CD4-positive, CD25-positive, alpha-beta regulatory T cell (primary cell): ENCODE measurements at regions not wholly inside any gene's neighbourhood (a gene's known extent, or its start where the extent isn't known, plus 50 kb on each side); places are given as distances from the start of the nearest gene placed in this dataset.

Experiments used
- ATAC-seq, 2 donors: fragments of 150-1000 bp; cut with Tn5 transposase; one replicate each; pipeline ENCODE4 v1.10.0; 2021; ENCODE audit warnings: low read depth in 2 of 2, moderate number of reproducible peaks in 2 of 2, moderate library complexity in 1 of 2
- DNase-seq, 3 donors: peaks; one replicate each; pipeline versions ENCODE4 v3.0.0 to v3.0.0-alpha.2; 2012 to 2022; ENCODE audit warnings: mixed read lengths in 1 of 3
- H3K27ac ChIP-seq: one replicate; pipeline ENCODE4 v1.7.0; 2013; ENCODE audit warnings: mild to moderate bottlenecking, low read length; ENCODE audit not compliant: insufficient read depth, poor library complexity, severe bottlenecking
- H3K27me3 ChIP-seq: one replicate; pipeline ENCODE4 v1.7.0; 2013; ENCODE audit warnings: low read length; ENCODE audit not compliant: control insufficient read depth, insufficient read depth
- H3K36me3 ChIP-seq: one replicate; pipeline ENCODE4 v1.7.0; 2013; ENCODE audit warnings: mild to moderate bottlenecking, low read length, moderate library complexity; ENCODE audit not compliant: control insufficient read depth, insufficient read depth
- H3K4me1 ChIP-seq: 2 replicates; pipeline ENCODE4 v1.7.0; 2013; ENCODE audit warnings: mild to moderate bottlenecking, low read length; ENCODE audit not compliant: insufficient read depth, control insufficient read depth, poor library complexity, severe bottlenecking
- H3K4me3 ChIP-seq: one replicate; pipeline ENCODE4 v1.7.0; 2013; ENCODE audit warnings: low read depth, mild to moderate bottlenecking, low read length, moderate library complexity
- H3K9me3 ChIP-seq, 2 experiments: 1 replicate in 1 of 2; 2 replicates in 1 of 2; pipeline ENCODE4 v1.7.0; 2013; ENCODE audit warnings: low read length in 2 of 2, mild to moderate bottlenecking in 1 of 2, moderate library complexity in 1 of 2; ENCODE audit not compliant: control insufficient read depth in 2 of 2
- H3K27ac Mint-ChIP-seq, 3 donors: one replicate each; pipeline ENCODE4 v1.8.0; 2020 to 2022; ENCODE audit warnings: mild to moderate bottlenecking in 3 of 3, mixed read lengths in 3 of 3, moderate library complexity in 2 of 3
- H3K27me3 Mint-ChIP-seq: one replicate; pipeline ENCODE4 v1.8.0; 2022; ENCODE audit warnings: mild to moderate bottlenecking, mixed read lengths
- H3K36me3 Mint-ChIP-seq: one replicate; pipeline ENCODE4 v1.8.0; 2020; ENCODE audit warnings: mixed read lengths
- H3K4me1 Mint-ChIP-seq, 4 donors: one replicate each; pipeline ENCODE4 v1.8.0; 2020 to 2022; ENCODE audit warnings: mixed read lengths in 4 of 4, mild to moderate bottlenecking in 1 of 4
- H3K4me3 Mint-ChIP-seq, 4 donors: one replicate each; pipeline ENCODE4 v1.8.0; 2020 to 2022; ENCODE audit warnings: mild to moderate bottlenecking in 4 of 4, mixed read lengths in 4 of 4, moderate library complexity in 3 of 4
- H3K9me3 Mint-ChIP-seq, 7 donors: one replicate each; pipeline ENCODE4 v1.8.0; 2020 to 2022; ENCODE audit warnings: mixed read lengths in 7 of 7, mild to moderate bottlenecking in 3 of 7, moderate library complexity in 2 of 7

DNA sequence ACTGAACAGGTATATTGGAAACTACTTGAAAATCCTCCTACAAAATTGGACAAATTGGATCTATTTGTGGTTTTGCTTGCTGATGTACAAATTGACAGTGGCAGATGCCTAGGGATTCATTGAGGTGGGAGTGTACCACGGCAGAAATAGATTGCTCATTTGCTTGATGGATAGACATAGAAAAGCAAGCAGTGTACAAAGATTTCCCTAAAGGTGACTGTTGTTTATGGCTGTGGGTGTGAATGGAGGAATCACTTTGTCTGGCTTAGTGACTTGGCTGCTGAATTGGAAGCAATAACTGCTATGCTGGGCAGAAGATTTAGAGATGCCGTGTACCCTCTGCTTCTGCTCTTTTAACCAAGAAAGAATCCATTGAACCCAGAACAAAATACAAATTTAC, 191.0 kb upstream of the GRID2 start:
- Mint-ChIP-seq H3K27me3 (no peaks in the 10 kb centered on the region), H3K4me1 (no peaks in the 10 kb centered on the region), H3K9me3 (peaks cover 0 to 9% (median 5%) of the 10 kb centered on the region in 7 donors), H3K36me3 (no peaks in the 10 kb centered on the region), H3K4me3 (no peak overlapping the region), H3K27ac (no peak overlapping the region)
- Histone ChIP-seq H3K27ac (no peak overlapping the region), H3K36me3 (no peaks in the 10 kb centered on the region), H3K27me3 (no peaks in the 10 kb centered on the region), H3K4me1 (no peaks in the 10 kb centered on the region), H3K9me3 (peaks cover 0 to 2% of the 10 kb centered on the region in 2 experiments), H3K4me3 (no peak overlapping the region)
- DNase-seq, result no peak
- no peak for ATAC-seq

DNA sequence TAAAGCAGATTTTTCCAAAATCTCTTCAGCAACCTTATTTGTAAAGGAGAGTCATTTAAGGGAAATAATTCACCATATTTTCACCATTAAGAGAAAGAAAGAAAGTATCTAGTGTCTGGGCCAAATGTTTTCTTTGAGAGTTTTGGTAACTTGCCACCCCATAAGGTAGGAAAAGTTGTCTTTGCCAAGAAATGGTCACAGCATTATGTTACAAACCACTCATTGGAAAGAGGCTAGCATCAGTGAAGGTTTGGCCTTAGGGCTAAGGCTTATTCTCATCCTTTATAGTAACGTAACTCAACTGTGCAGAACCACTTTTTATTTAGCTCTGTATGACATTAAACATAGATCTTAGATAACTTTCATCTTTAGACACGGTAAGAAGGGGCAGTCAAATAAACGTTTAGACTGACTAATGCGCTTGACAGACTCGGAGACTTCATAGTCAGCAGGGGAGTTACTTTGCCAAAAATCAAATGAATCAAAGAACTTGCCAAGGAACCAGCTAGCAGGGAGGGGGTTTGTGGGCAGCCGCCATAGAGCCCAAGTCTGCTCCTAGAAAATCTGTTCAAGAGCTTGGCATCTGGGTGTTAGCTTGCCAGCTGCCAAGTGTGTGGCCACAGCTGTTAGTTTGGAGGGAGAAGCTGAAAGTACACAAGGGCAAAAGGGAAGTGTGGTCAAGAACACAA, 182.8 kb upstream of the GRID2 start:
- no peak overlapping the region for H3K27ac Mint-ChIP-seq
- DNase-seq, result no peak
- no peak for ATAC-seq
- H3K4me3 ChIP-seq, result no peak overlapping the region
- H3K27ac ChIP-seq, result no peak overlapping the region
- H3K4me1 ChIP-seq, result no peaks in the 10 kb centered on the region
- no peaks in the 10 kb centered on the region for H3K36me3 Mint-ChIP-seq
- H3K4me3 Mint-ChIP-seq, result no peak overlapping the region
- H3K27me3 ChIP-seq, result no peaks in the 10 kb centered on the region
- no peaks in the 10 kb centered on the region for H3K9me3 ChIP-seq
- no peaks in the 10 kb centered on the region for H3K36me3 ChIP-seq
- H3K27me3 Mint-ChIP-seq, result no peaks in the 10 kb centered on the region
- H3K4me1 Mint-ChIP-seq, result no peaks in the 10 kb centered on the region
- peaks cover 0 to 23% (median 6%) of the 10 kb centered on the region in 7 donors for H3K9me3 Mint-ChIP-seq

DNA sequence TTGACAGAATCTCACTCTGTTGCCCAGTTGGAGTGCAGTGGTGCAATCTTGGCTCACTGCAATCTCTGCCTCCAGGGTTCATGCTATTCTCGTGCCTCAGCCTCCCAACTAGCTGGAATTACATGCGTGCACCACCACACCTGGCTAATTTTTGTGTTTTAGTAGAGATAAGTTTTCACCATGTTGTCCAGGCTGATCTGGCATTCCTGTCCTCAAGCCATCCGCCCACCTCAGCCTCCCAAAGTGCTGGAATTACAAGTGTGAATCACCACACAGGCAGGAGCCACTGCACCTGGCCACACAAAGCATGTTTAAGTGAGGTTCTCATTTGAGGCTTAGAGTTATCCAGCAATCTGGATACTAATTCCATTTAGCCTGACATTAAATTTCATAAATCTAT, 180.9 kb upstream of the GRID2 start:
- no peaks in the 10 kb centered on the region for H3K36me3 ChIP-seq
- DNase-seq, result no peak
- H3K9me3 Mint-ChIP-seq, result peaks cover 0 to 26% (median 9%) of the 10 kb centered on the region in 7 donors
- ATAC-seq, result no peak
- no peak overlapping the region for H3K27ac ChIP-seq
- no peaks in the 10 kb centered on the region for H3K27me3 ChIP-seq
- no peaks in the 10 kb centered on the region for H3K4me1 ChIP-seq
- H3K27me3 Mint-ChIP-seq, result no peaks in the 10 kb centered on the region
- H3K4me1 Mint-ChIP-seq, result no peaks in the 10 kb centered on the region
- H3K27ac Mint-ChIP-seq, result no peak overlapping the region
- H3K9me3 ChIP-seq, result peaks cover 0 to 3% of the 10 kb centered on the region in 2 experiments
- H3K36me3 Mint-ChIP-seq, result no peaks in the 10 kb centered on the region
- H3K4me3 ChIP-seq, result no peak overlapping the region
- no peak overlapping the region for H3K4me3 Mint-ChIP-seq

DNA sequence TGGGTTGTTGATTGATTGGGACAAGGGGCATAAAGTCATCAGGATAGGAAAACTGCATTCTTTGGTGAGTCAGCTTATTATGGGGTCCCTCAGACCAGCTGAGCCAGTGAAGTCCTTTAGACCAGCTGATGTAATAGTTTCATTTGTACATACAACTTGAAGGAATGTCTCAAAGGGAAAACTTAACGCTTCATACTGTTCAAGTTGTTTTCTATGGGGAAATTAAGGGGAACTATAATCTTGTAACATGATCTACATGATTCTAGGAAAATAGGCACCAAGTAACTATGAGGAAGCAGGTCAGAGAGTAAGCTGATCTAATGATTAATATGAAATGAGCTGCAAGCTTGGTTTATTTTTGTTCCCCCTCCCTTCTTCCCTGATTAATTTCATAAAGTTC, 175.1 kb upstream of the GRID2 start:
- H3K27ac Mint-ChIP-seq, result no peak overlapping the region
- H3K9me3 Mint-ChIP-seq, result peaks cover 3 to 29% (median 10%) of the 10 kb centered on the region in 7 donors
- no peaks in the 10 kb centered on the region for H3K27me3 Mint-ChIP-seq
- H3K36me3 Mint-ChIP-seq, result no peaks in the 10 kb centered on the region
- Histone ChIP-seq H3K27ac (no peak overlapping the region), H3K27me3 (no peaks in the 10 kb centered on the region), H3K4me3 (no peak overlapping the region), H3K9me3 (peaks cover 5 to 22% of the 10 kb centered on the region in 2 experiments), H3K36me3 (no peaks in the 10 kb centered on the region), H3K4me1 (no peaks in the 10 kb centered on the region)
- no peak for DNase-seq
- no peak for ATAC-seq
- no peak overlapping the region for H3K4me3 Mint-ChIP-seq
- H3K4me1 Mint-ChIP-seq, result no peaks in the 10 kb centered on the region

DNA sequence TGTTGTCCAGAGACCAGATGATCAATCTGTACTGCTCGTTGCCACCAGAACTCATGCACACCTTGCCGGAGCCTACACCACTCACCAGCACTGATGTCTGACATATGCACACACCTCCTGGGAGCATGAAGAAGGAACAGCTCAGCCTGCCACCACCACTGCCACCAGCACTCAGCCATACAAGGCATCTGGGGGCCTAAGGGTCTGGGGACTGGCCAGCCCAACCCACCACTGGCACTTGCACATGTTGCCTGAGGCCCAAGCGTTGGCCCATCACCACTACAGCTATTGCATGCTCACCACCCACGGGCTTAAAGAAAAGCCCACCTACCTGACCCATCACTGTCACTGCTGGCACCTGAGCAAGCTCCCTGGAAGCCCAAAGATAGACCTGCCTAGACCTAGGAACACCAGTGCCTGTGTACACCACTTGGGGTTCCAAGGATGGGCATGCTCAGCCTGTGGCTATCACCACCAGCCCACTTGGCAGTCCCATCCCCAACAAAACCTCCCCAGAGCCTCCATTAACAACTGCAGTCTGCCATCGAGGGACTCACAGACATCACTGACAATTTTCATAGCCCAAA, 174.3 kb upstream of the GRID2 start:
- Mint-ChIP-seq H3K9me3 (peaks cover 5 to 33% (median 10%) of the 10 kb centered on the region in 7 donors), H3K27me3 (no peaks in the 10 kb centered on the region), H3K4me3 (no peak overlapping the region), H3K4me1 (no peaks in the 10 kb centered on the region), H3K27ac (no peak overlapping the region), H3K36me3 (no peaks in the 10 kb centered on the region)
- Histone ChIP-seq H3K4me3 (no peak overlapping the region), H3K36me3 (no peaks in the 10 kb centered on the region), H3K27me3 (no peaks in the 10 kb centered on the region), H3K9me3 (peaks cover 5 to 22% of the 10 kb centered on the region in 2 experiments), H3K4me1 (no peaks in the 10 kb centered on the region), H3K27ac (no peak overlapping the region)
- ATAC-seq (no peak), DNase-seq (no peak)

DNA sequence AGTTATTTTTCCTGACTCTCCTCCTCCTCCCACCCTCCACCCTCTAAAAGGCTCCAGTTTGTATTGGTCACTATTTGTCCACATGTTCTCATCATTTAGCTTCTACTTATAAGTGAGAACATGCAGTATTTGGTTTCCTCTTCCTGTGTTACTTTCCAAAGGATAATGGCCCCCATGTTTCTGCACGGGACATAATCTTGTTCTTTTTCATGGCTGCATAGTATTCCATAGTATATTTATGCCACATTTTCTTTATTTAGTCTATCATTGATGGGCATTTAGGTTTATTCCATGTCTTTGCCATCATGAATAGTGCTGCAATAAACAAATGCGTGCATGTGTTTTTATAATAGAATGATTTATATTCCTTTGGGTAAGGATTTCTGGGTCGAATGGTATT, 167.3 kb upstream of the GRID2 start:
- ATAC-seq (no peak), DNase-seq (no peak)
- Histone ChIP-seq H3K27ac (no peak overlapping the region), H3K4me3 (no peak overlapping the region), H3K27me3 (no peaks in the 10 kb centered on the region), H3K9me3 (peaks cover 0 to 2% of the 10 kb centered on the region in 2 experiments), H3K36me3 (no peaks in the 10 kb centered on the region), H3K4me1 (no peaks in the 10 kb centered on the region)
- Mint-ChIP-seq H3K4me1 (no peaks in the 10 kb centered on the region), H3K4me3 (no peak overlapping the region), H3K36me3 (no peaks in the 10 kb centered on the region), H3K27me3 (no peaks in the 10 kb centered on the region), H3K9me3 (peaks cover 5 to 28% (median 7%) of the 10 kb centered on the region in 7 donors), H3K27ac (no peak overlapping the region)

DNA sequence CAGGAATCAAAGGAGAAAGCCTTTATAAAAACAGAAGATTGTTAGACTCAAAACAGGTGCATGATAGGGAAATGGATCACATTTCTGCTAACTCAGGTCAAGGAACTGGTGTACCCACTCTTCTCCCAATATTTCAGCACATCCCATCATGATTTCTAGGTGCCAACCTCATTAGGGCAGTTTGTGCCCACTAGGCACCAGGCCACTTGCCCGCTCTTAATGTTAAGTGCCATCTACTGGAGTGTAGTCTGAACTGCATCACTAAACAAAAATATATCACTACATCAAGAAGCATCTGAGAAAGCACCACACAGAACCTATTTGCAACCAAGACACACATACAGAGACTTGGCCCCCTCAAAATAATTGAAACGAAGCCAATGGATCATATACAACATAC, 140.4 kb upstream of the GRID2 start:
- ATAC-seq (no peak), DNase-seq (no peak)
- Mint-ChIP-seq H3K27me3 (no peaks in the 10 kb centered on the region), H3K4me3 (no peak overlapping the region), H3K36me3 (no peaks in the 10 kb centered on the region), H3K4me1 (no peaks in the 10 kb centered on the region), H3K27ac (no peak overlapping the region), H3K9me3 (peaks cover 4 to 27% (median 11%) of the 10 kb centered on the region in 7 donors)
- Histone ChIP-seq H3K27me3 (no peaks in the 10 kb centered on the region), H3K36me3 (no peaks in the 10 kb centered on the region), H3K27ac (no peak overlapping the region), H3K4me1 (no peaks in the 10 kb centered on the region), H3K4me3 (no peak overlapping the region), H3K9me3 (peaks cover 2 to 9% of the 10 kb centered on the region in 2 experiments)

DNA sequence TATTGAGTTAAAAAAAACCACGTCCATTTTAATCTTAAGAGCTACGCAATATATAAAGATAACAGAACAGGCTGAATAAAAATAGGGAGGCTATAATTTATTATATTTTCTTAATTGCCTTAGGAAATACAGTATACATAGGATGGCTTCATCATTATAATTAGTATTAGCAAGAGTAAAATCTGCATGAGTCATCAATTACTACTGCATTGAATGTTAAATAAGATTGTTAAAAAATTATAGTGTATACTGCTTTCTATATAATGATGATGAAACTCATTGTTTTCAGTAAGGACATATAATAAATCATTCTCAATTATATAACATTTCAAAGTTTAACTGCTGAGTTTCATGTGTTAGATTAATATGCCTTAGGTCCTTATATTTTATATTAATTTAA, 133.4 kb upstream of the GRID2 start:
- ATAC-seq (no peak), DNase-seq (no peak)
- Mint-ChIP-seq H3K36me3 (no peaks in the 10 kb centered on the region), H3K27me3 (no peaks in the 10 kb centered on the region), H3K9me3 (peaks cover 3 to 8% (median 5%) of the 10 kb centered on the region in 7 donors), H3K4me3 (no peak overlapping the region), H3K27ac (no peak overlapping the region), H3K4me1 (no peaks in the 10 kb centered on the region)
- no peak overlapping the region for H3K4me3 ChIP-seq
- H3K4me1 ChIP-seq, result no peaks in the 10 kb centered on the region
- H3K36me3 ChIP-seq, result no peaks in the 10 kb centered on the region
- H3K27ac ChIP-seq, result no peak overlapping the region
- H3K9me3 ChIP-seq, result no peaks in the 10 kb centered on the region
- no peaks in the 10 kb centered on the region for H3K27me3 ChIP-seq
